GM19238 (cell line): ENCODE measurements at regions not wholly inside any gene's neighbourhood (a gene's known extent, or its start where the extent isn't known, plus 50 kb on each side); places are given as distances from the start of the nearest gene placed in this dataset.
A peak's percentile ranks its signal among the peaks of the same experiment; 100 is the strongest.
"Not testable (repeated sequence)": the region's sequence is repeated elsewhere in the genome, so short reads cannot be mapped to it uniquely, and the experiment has no call there.

Experiments
- DNase-seq: peaks from one replicate; pipeline ENCODE4 v3.0.0; 2011; ENCODE audit warnings: low spot score; ENCODE audit not compliant: insufficient read length

DNA sequence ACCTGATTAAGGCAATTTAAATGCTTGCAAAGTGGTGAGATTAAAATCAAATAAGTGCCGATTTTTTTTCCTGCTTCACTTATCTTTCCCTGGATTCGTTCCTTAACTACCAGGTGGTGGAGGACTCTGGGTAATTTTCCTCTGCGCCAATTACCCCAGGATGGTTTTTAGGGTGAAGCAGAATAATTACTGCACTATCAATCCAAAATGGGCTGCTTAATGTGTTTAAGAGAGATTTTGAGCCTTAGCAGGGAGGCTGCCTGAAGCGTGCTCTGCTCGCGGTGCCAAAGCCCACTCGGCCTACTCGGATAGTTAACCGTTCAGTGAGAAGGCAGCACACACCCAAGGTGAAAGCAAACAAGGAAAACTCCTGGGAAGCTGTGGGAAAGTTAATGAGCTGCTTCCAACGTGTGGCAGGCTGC is 274.9 kb upstream of the LMO3 start:
- no peak for DNase-seq

DNA sequence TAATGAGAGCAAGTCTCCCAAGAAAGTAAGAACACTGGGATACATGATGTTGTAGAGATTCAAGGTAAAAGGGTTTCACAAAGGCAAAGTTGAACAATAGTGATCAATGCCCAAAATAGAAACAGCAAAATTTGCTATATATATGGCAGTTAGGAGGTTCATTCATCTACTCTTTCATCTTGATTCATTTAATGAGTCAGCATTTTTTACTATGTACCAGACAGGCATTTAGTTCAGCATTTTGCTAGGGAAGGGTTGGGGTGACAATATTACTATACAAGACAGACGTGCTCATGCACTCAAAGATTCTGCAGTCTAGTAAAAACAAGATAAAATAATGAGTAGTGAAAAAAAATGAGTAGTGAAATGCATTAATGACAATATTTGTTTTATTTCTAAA is 264.9 kb upstream of the LMO3 start:
- DNase-seq = no peak

DNA sequence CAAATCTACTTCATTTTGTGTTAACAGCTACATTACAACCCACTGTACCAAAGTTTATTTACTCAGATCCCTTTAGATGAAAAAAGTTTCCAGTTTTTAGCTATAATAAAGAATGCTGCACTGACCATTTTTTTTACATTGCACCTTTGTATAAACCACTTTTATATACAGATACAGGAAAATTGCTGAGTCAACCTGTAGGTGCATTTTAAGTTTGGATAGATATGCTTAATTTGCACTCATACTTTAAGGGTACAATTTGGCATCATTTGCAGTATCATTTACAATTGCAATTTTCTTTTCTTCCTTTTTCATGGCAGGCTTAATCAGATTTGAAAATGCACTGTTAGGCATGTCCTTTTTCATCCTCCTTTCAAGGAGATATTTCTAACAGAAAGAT is 257.8 kb upstream of the LMO3 start:
- no peak for DNase-seq

DNA sequence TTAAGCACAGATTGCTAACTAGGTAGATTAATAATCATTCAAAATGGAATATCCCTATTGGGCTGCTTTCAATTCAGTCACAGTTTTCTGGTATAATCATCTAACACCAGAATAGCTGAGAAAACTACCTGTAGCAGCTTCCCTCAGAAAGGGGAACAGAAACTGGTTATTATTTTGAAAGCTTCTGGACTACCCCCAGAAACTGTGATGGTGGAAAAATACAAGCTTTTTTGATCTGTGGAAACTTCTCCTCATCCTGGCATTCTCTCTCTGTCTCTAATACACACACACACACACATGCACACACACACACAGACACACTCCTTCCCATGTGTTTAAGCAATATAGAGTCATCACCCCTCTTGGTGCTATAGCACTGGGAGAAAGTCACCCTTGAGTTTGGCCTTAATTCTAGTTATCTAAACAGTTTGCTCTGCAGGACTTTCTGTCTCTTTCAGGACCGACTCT is 251.5 kb upstream of the LMO3 start:
- peak; percentile 16 for DNase-seq

DNA sequence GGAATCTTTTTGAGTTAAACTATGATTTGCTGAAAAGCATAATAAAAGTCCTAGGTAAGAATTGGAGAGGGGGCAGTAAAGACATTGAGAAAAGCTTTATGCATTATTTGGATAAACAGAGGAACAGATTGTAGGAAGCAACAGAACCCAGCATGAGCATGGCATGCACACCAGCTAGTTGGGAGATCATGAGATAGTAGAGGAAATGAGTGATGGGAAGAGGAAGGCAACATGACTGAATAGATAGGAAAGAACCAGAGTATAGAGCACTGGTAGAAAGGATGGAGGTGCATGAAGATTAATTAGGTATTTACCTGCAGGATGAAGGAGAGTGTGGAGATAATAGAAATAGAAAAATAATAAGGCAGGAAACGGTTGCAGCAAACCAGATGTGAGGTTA is 248.5 kb upstream of the LMO3 start:
- no peak for DNase-seq

DNA sequence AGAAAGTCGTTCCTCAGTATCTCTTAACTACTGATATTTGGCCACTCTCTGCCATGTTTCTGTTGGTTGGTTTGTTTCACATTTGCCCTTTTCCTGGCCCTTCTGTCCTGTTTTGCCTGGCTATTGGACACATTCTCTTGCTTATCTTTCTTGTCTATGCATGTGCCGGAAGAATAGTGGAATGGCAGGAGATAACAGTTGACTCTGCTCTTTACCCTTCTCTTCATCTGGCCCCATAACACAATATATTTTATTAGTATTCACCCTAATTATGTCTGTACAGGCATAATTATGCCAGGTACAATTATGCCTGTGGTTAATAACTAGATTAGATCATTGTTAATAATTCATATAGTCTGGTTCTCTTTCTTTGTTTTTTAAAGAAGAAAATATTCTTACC is 243.5 kb upstream of the LMO3 start:
- no peak for DNase-seq

DNA sequence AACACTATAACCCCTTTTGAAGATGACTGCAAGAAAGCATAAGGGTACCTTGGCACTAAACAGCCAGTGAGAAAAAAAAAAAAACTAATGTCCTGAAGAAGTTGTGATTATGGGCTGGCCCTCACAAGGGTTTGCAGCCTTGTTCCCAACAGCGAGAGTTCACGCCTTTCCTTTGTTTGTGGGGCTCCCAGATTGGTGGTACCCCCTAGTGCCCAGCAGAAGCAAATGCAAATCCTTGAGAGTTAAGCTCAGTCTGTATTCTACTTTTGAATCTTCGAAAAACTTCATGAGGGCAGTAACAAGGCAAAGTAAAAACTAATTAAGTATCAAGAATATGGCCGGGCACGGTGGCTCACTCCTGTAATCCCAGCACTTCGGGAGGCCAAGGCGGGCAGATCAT is 238.9 kb upstream of the LMO3 start:
- DNase-seq = no peak

DNA sequence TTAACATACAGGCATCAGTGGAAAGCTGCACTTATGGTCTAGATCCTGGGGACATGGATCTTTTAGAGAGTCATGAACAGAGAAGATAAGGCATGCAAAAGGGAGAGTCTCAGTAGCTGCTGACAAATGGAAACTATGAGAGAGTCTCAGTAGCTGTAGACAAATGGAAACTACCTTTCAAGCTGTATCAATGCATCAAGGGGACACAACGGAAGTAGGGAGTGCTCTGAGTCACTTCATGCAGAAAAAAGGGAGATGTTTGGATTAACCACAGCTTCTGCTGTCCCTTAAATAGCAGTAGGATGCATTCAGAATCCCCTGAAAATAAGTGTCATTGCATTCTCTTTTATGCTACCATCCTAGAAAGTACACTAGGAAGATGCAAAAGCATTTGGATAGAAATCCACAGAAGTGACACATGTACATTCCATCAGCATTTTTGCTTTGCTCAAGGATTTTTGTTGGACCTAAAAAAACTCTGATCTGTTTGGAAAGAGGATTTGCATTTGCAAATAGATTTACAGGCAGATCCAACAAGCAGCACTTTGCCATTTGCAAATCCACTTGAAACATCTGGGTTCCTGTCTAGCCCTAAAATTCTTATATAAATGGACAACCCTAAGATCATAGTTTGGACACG is 227.5 kb upstream of the LMO3 start:
- no peak for DNase-seq

DNA sequence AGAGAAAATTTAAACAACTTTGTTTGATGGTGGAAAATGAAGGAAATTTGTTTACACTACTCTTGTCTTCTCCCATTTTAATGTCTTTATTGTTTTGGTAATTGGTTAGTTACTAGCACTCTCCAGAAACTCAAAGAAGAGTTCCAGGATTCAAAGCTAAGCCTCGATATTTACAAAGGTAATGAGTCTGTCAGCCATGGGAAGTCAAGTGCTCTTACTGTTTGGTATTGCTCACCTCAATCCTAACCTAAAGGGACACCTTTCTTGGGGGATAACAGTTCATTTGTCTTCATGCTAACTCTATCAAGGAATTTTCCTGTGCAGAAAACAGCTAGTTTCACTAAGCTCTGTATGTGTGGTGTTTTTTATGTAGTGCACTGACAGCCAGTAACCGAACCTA is 222.9 kb upstream of the LMO3 start:
- DNase-seq = no peak

DNA sequence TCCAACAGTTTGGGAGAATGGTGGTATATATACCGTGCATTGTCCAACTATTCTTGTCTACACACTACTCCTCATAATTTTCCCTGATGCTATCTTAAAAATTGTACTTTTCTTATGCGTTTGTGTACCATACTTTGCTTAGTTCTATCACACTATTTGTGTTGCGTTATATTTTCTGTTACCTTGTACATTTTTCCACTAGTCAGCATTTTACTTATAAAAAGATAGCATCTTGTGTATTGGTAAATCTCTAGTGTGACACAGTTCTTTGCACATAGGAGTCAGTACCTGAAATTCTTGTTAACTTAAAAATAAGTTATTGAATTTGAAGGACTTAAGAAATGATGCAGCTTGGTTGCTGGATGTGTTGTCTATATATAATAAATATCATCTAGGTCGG is 201.8 kb upstream of the LMO3 start:
- DNase-seq = no peak

DNA sequence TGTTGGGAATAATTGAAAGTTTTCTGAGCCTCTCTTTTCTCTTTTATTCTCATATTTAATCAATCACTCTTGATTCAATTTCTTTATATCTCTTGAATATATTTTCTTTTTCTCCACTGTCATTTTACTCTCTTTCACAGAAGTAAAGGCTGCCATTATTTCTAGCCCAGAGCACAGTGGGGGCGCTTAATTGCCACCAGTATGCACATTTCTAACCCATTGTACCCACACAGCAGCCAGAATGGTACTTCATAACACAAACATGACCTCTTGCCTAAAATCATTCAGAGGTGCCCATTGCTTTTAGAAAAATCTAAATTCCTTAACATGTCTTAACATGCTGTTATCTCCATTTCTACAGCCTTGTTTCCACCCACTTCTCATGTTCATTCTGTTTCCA is 190.2 kb upstream of the LMO3 start:
- DNase-seq = no peak

DNA sequence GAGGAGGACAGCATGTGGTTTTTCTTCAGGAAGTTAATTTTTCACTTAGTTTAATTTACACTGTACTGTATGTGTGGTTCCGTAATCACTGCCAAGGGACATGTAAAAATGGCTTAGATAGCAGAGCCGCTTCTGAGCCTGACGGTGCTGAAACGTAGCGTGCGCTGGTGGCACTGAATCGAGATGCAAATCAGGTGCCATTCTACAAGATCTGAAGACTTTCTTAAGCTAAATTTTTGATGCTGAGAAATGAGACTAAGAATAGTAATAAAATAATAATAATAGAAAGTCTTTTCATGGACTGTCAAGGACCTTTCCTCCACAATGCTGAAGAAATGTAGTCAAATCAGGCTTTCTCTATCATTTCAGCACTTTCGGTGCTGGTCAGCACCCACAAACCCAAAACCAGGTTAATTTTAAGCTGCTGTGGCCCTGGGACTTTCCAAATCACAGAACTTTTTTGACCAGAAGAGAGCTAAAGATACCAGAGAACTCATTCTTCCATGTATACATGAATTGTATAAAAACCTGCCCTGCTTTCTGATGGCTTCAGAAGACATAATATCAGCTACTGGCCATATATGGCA is 183.3 kb upstream of the LMO3 start:
- no peak for DNase-seq

DNA sequence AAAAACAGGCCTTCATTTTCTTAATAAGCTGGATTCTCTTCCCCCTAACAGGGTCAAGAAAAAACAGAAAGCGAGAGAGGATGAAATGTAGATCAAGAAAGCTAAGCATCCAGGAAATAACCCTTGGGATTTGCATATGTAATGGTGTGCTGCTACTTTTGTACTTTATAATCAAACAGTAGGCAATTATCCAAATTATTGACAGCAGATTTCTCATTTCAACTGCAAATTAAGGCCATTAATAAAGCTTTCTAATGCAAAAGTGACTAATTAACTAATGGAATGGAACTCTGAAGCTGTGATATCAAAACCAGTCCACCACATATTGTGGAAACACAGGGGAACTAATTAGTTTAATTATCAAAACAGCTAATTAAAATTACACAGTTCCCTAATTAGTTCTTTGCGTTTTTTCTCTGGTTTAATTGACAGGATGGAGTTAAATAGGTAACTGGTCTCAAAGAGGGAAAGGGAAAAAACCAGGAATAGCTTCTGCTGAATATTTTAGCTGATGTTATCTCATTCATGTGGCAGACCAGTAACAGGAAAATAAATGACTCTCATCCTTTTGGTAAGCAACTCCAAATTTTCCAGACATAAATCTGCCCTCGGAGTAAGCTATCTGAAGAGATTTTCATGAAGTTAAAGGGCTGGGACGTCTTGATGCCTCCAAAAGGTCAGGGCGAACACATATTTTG is 182.7 kb upstream of the LMO3 start:
- DNase-seq = no peak

DNA sequence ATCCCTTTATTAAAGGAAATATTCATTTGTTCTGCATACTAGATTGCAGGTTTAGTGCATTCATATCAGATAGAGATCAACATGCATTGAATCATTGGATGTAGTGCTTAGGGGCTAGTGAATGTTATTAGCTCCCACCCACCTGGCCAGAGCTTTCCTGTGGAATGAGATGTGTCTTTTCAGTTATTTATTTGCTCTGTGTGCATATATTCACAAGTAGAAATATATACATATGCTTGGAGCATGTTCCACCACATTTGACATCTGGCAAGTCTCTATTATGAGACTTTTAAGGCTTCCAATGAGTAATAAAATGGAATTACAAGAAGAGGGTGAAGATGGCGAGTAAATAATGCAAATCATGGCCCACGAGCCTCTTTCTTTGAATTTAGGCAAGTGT is 180.0 kb upstream of the LMO3 start:
- DNase-seq = no peak

DNA sequence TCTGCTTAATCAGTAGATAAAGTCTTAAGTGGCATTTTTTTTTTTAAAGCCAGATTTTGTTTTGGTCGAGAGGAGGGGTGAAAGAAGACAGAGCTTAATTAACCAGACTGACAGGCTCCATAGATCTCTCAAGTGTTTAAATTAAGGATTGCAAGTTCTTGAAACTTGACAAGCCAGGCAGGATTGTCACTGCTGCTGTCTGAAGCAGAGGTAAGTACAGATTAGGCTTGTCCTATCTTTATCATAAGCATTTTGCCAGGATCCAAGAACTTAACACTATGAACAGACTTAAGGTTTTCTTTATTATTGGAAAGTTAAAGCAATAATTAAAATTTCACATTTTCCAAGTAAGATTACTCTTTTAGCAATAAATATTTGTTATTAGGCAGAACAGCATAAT is 179.6 kb upstream of the LMO3 start:
- no peak for DNase-seq

DNA sequence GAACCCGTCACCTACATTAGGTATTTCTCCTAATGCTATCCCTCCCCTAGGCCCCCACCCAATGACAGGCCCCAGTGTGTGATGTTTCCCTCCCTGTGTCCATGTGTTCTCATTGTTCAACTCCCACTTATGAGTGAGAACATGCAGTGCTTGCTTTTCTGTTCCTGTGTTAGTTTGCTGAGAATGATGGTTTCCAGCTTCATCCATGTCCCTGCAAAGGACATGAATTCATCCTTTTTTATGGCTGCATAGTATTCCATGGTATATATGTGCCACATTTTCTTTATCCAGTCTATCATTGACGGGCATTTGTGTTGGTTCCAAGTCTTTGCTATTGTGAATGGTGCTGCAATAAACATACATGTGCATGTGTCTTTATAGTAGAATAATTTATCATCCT is 163.2 kb upstream of the LMO3 start:
- DNase-seq = not testable (repeated sequence)

DNA sequence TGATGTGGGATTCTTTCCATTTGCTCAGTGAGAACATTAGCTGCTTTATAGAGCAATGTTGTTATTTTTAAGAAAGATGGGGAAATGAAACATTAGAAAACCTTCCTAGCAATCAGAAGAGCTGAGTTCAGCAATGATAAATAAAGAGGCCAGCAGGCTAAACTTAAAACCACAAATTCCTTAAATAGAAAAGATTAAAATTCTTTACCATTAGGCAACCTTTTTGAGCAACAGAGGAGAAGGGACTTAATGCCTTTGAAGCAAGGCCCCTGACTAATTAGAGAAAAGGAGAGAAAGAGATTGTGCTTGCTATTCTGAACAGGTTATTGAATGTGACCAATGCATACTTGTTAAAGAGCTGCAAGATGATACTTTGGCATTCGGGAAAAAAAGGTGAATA is 160.8 kb upstream of the LMO3 start:
- DNase-seq = no peak

DNA sequence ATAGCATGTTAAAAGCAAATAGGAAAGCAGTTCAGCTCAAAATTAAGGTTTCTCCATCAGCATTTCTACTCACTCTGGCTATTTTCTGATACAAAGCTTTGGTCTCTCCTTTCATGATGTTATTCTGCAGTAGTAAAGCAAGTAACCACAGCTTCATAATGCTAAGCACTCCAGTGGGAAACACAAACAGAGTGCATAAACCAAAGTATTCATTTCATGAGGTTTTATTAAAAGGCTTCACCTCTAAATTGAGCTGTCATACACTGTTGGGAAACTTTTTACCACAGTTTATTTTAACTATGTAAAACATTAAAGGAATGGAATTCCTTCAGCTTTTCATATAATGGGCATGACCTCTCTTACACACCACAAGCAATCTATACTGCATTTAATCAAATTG is 157.9 kb upstream of the LMO3 start:
- DNase-seq = no peak

DNA sequence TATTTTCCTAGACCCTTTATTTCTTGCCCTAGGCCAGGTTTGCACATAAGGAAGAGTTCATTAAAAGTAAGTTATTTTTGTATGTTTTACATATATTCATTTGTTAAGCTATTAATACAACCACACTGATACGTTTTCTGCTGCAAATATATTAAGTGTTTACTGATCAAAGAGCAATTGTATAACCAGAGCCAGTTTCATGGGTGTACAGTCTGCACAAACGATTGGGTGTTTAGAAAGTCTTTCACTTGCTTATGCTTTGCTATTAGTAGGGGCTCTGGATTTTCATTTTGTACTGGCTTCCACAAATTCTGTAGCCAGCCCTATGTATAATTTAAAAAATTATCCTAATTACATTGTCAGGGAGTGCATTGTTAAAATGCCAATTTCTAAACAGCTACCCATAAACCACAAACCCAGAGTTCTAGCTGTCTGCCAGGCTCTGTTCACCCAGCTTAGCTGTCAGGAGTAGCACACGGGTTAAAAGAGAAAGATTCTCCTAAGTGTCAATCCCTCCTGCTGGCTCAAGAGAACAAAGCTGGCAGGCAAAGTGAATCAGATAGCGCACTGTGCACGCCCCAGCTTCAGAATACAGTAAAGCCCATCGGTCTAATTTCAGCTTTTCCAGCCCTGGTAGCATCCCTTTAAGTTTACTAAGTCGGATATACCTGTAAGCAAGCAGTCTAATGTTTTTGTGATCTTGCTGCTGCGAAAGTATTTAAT is 151.0 kb upstream of the LMO3 start:
- no peak for DNase-seq

DNA sequence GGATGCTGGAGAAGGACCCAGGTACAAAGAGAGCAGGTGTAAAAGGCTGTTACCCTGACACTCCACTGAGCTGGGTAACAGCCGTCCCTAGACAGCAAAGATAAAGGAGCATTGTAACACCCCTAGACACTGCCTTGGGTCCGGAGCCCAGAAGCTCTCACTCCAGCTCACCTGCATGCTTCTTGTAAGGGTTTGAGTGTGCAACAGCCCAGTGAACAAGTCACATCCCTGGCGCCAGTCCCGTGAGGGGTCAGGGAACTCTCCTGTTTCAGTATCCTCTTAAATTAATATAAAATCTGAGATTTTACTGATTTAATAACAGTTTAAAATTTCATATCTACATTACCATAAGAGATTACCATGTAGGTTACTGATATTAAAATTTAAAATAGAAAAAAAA is 124.8 kb upstream of the LMO3 start:
- DNase-seq = no peak

DNA sequence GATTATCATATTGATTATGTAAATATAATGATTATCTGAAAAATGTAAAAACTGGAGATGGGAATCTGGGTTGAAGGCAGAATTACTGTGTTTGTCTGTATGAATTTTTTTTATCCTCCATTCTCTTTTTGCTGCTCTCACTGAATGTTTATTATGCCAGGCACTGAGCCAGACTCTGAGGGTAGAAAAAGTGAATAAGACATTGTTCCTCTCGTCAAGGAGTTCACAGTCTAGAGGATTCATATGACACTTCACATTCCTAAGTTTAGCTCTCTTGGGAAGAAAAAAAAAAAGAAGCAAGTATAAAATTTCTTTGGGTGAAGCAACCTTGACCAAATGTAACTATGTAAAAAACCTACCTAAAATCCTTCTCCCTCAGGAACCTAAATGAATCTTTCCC is 120.9 kb upstream of the LMO3 start:
- DNase-seq = no peak

DNA sequence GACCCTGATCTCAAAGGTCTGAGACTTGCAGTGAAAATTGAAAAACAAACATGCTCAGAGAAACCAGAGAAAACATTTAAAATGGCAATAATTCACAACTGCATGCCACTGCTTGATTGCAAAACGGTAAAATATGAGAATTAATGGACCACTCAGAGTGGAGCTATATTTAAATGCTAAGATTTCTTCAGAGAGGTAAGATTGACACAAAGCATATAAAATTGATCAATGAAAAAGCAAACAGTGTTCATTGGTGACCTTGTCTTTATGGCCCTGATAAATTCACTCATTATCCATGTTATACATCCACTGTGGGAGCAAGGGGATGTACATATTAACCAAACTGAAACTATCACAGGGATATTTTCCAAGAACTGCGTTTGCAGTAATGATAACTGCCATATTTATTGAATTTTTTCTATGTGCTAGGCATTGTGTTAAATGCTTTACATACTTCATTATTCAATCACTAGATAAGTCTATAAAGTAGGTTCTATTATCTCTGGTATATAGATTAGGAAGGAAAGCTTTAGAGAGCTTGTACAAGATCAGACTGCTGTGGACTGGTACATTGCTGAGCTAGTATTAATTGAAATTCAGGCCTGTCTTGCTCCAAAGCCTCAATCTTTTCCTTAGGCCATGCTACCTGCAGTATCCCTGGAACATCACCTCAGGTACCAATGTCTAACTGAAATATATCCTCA is 113.9 kb upstream of the LMO3 start:
- DNase-seq = no peak
